PC-3 (cell line): ENCODE measurements at regions not wholly inside any gene's neighbourhood (a gene's known extent, or its start where the extent isn't known, plus 50 kb on each side); places are given as distances from the start of the nearest gene placed in this dataset.

ENCODE experiments used
- EZH2phosphoT487 ChIP-seq: fragments of 300-600 bp; sonication (generic); IDR thresholded peaks from 2 replicates; pipeline ENCODE4 v1.6.1; 2018; ENCODE audit warnings: mild to moderate bottlenecking, antibody characterized with exemption, low read length, borderline replicate concordance
- TF ChIP-seq, protein P1 (sequence below): fragments of 300-600 bp; sonication (generic); conservative IDR thresholded peaks from 2 replicates; pipeline ENCODE4 v1.5.1; 2017; ENCODE audit warnings: antibody characterized with exemption, low read depth, mild to moderate bottlenecking, low read length

DNA sequence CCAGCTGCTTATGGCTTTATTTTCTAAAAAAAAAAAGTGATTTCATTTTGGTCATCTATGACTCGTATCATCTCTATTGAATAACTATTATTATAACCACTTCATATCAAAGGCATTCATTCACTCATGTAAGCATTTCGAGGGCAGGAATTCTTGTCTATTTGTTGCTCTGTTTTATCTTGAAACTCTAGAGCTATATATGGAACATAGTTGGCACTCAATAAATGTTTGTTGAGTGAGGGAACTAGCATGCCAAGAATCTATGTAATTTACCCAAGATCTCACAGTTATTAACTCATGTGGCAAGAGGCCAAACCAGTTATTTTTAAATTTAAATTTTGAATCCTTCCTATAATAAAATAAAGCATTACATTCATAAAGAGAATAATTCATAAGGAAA lies 470.1 kb downstream of the TMX3 start:
- TF ChIP-seq, protein P1, sequence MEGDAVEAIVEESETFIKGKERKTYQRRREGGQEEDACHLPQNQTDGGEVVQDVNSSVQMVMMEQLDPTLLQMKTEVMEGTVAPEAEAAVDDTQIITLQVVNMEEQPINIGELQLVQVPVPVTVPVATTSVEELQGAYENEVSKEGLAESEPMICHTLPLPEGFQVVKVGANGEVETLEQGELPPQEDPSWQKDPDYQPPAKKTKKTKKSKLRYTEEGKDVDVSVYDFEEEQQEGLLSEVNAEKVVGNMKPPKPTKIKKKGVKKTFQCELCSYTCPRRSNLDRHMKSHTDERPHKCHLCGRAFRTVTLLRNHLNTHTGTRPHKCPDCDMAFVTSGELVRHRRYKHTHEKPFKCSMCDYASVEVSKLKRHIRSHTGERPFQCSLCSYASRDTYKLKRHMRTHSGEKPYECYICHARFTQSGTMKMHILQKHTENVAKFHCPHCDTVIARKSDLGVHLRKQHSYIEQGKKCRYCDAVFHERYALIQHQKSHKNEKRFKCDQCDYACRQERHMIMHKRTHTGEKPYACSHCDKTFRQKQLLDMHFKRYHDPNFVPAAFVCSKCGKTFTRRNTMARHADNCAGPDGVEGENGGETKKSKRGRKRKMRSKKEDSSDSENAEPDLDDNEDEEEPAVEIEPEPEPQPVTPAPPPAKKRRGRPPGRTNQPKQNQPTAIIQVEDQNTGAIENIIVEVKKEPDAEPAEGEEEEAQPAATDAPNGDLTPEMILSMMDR = no peak
- TF ChIP-seq EZH2phosphoT487 = no peak
